WTC11 (cell line): ENCODE measurements at regions not wholly inside any gene's neighbourhood (a gene's known extent, or its start where the extent isn't known, plus 50 kb on each side); places are given as distances from the start of the nearest gene placed in this dataset.

ENCODE experiments used
- ATAC-seq: fragments of 200-7000 bp; cut with Tn5 transposase; 2 replicates; pipeline ENCODE4 v1.10.0; 2021; ENCODE audit warnings: mild to moderate bottlenecking, moderate library complexity
- CTCF ChIA-PET: fragments of 300-600 bp; sonication (Branson Sonifier 250); formaldehyde crosslinking; loops from one replicate; lab custom pipeline; 2021; ENCODE audit warnings: antibody characterized with exemption; lab: Charles Lee
- POLR2A ChIA-PET: fragments of 350-600 bp; sonication (Branson Sonifier 250); formaldehyde crosslinking; loops from one replicate; lab custom pipeline; 2021; ENCODE audit warnings: antibody characterized with exemption; lab: Charles Lee
- DNase-seq: peaks from one replicate; pipeline ENCODE4 v3.0.0; 2021; ENCODE audit warnings: low spot score
- H3K27ac Mint-ChIP-seq: 2 replicates; pipeline ENCODE4 v1.8.0; 2021; ENCODE audit warnings: mixed read lengths
- H3K27me3 Mint-ChIP-seq: 2 replicates; pipeline ENCODE4 v1.8.0; 2021; ENCODE audit warnings: low read depth, mild to moderate bottlenecking, moderate library complexity, mixed read lengths
- H3K36me3 Mint-ChIP-seq: 2 replicates; pipeline ENCODE4 v1.8.0; 2021; ENCODE audit warnings: mixed read lengths
- H3K4me1 Mint-ChIP-seq: 2 replicates; pipeline ENCODE4 v1.8.0; 2022; ENCODE audit warnings: mixed read lengths
- H3K4me3 Mint-ChIP-seq: 2 replicates; pipeline ENCODE4 v1.8.0; 2021; ENCODE audit warnings: mild to moderate bottlenecking, moderate library complexity, mixed read lengths
- H3K9me3 Mint-ChIP-seq: 2 replicates; pipeline ENCODE4 v1.8.0; 2021; ENCODE audit warnings: mixed read lengths
- ATF3 ChIP-seq: sonication (generic); formaldehyde crosslinking; conservative IDR thresholded peaks from 2 replicates; pipeline ENCODE4 v1.8.1; 2022; ENCODE audit warnings: mild to moderate bottlenecking, missing genetic modification reagents
- CBFB ChIP-seq: sonication (generic); formaldehyde crosslinking; IDR thresholded peaks from 2 replicates; pipeline ENCODE4 v1.8.1; 2022; ENCODE audit warnings: mild to moderate bottlenecking, low read depth, missing genetic modification reagents
- ESRRA ChIP-seq: sonication (generic); formaldehyde crosslinking; IDR thresholded peaks from 2 replicates; pipeline ENCODE4 v1.8.1; 2022; ENCODE audit warnings: mild to moderate bottlenecking, missing genetic modification reagents, borderline replicate concordance
- FOXJ3 ChIP-seq: sonication (generic); formaldehyde crosslinking; IDR thresholded peaks from 2 replicates; pipeline ENCODE4 v1.9.0; 2021; ENCODE audit warnings: missing genetic modification reagents, mild to moderate bottlenecking, borderline replicate concordance
- IRF1 ChIP-seq: sonication (generic); formaldehyde crosslinking; IDR thresholded peaks from 2 replicates; pipeline ENCODE4 v1.8.0; 2023; ENCODE audit warnings: missing genetic modification reagents
- KAT7 ChIP-seq: sonication (generic); formaldehyde crosslinking; IDR thresholded peaks from 2 replicates; pipeline ENCODE4 v1.8.1; 2023; ENCODE audit warnings: missing genetic modification reagents, mild to moderate bottlenecking, borderline replicate concordance
- MLX ChIP-seq: sonication (generic); formaldehyde crosslinking; IDR thresholded peaks from 2 replicates; pipeline ENCODE4 v1.8.1; 2023; ENCODE audit warnings: mild to moderate bottlenecking, missing genetic modification reagents, moderate library complexity
- NR1H2 ChIP-seq: sonication (generic); formaldehyde crosslinking; IDR thresholded peaks from 2 replicates; pipeline ENCODE4 v1.9.0; 2021; ENCODE audit warnings: mild to moderate bottlenecking, moderate library complexity, missing genetic modification reagents
- NR2C2 ChIP-seq: sonication (generic); formaldehyde crosslinking; IDR thresholded peaks from 2 replicates; pipeline ENCODE4 v1.8.0; 2022; ENCODE audit warnings: mild to moderate bottlenecking, missing genetic modification reagents
- OVOL2 ChIP-seq: fragments of 250-450 bp; sonication (Bioruptor Pico); IDR thresholded peaks from 2 replicates; pipeline ENCODE4 v1.9.0; 2021; ENCODE audit warnings: mild to moderate bottlenecking, borderline replicate concordance
- RELA ChIP-seq: sonication (generic); formaldehyde crosslinking; IDR thresholded peaks from 2 replicates; pipeline ENCODE4 v1.8.1; 2022; ENCODE audit warnings: missing genetic modification reagents, mild to moderate bottlenecking, borderline replicate concordance
- TEAD4 ChIP-seq: sonication (generic); formaldehyde crosslinking; IDR thresholded peaks from 2 replicates; pipeline ENCODE4 v1.8.0; 2022; ENCODE audit warnings: mild to moderate bottlenecking, missing genetic modification reagents
- ZNF121 ChIP-seq: sonication (generic); formaldehyde crosslinking; IDR thresholded peaks from 2 replicates; pipeline ENCODE4 v1.8.0; 2023; ENCODE audit warnings: missing genetic modification reagents
- ZNF232 ChIP-seq: sonication (generic); formaldehyde crosslinking; IDR thresholded peaks from 2 replicates; pipeline ENCODE4 v1.8.0; 2022; ENCODE audit warnings: mild to moderate bottlenecking, missing genetic modification reagents
- ZNF281 ChIP-seq: sonication (generic); formaldehyde crosslinking; IDR thresholded peaks from 2 replicates; pipeline ENCODE4 v1.8.0; 2023; ENCODE audit warnings: mild to moderate bottlenecking, missing genetic modification reagents
- ZNF425 ChIP-seq: fragments of 250-450 bp; sonication (Bioruptor Pico); conservative IDR thresholded peaks from 2 replicates; pipeline ENCODE4 v1.9.0; 2021; ENCODE audit warnings: mild to moderate bottlenecking
- ZNF512 ChIP-seq: sonication (generic); formaldehyde crosslinking; IDR thresholded peaks from 2 replicates; pipeline ENCODE4 v1.8.1; 2022; ENCODE audit warnings: missing genetic modification reagents, borderline replicate concordance
- ZNF532 ChIP-seq: fragments of 250-450 bp; sonication (Bioruptor Pico); IDR thresholded peaks from 2 replicates; pipeline ENCODE4 v1.9.0; 2021; ENCODE audit warnings: mild to moderate bottlenecking, borderline replicate concordance
- ZNF671 ChIP-seq: fragments of 250-450 bp; sonication (Bioruptor Pico); IDR thresholded peaks from 2 replicates; pipeline ENCODE4 v1.8.0; 2021; ENCODE audit warnings: mild to moderate bottlenecking

GRCh38 chr9:80804873-80805272 is 884.5 kb downstream of the TLE1 start:
- ChIA-PET CTCF (no interaction called here), POLR2A (no interaction called here)
- Mint-ChIP-seq H3K36me3 (no peaks in the 10 kb centered on the region), H3K27ac (no peak overlapping the region), H3K4me1 (peaks cover 6% of the 10 kb centered on the region; the same call in 1 of the 2 replicates), H3K9me3 (peaks cover 10% of the 10 kb centered on the region), H3K27me3 (no peaks in the 10 kb centered on the region), H3K4me3 (no peak overlapping the region)
- ATAC-seq (no peak), DNase-seq (no peak)
- no peak for TF ChIP-seq RELA (CRISPR knock-in tag)
- TF ChIP-seq ZNF532 (CRISPR knock-in tag): no peak
- TF ChIP-seq TEAD4 (CRISPR knock-in tag): no peak
- no peak for TF ChIP-seq ZNF671
- no peak for TF ChIP-seq ZNF121
- no peak for TF ChIP-seq ATF3 (CRISPR knock-in tag)
- TF ChIP-seq ZNF232 (CRISPR knock-in tag): no peak
- no peak for TF ChIP-seq NR2C2 (CRISPR knock-in tag)
- no peak for TF ChIP-seq NR1H2 (CRISPR knock-in tag)
- TF ChIP-seq ZNF425: no peak
- no peak for TF ChIP-seq IRF1 (CRISPR knock-in tag)

GRCh38 chr9:80797831-80798688 is 891.3 kb downstream of the TLE1 start:
- DNase-seq: no peak
- no peaks in the 10 kb centered on the region for H3K36me3 Mint-ChIP-seq
- H3K4me1 Mint-ChIP-seq: peaks cover 19% of the 10 kb centered on the region
- no peak overlapping the region for H3K27ac Mint-ChIP-seq
- peaks cover 10% of the 10 kb centered on the region for H3K9me3 Mint-ChIP-seq
- H3K4me3 Mint-ChIP-seq: no peak overlapping the region
- no peak for ATAC-seq
- ChIA-PET CTCF (no interaction called here), POLR2A (no interaction called here)
- no peaks in the 10 kb centered on the region for H3K27me3 Mint-ChIP-seq
- TF ChIP-seq ESRRA (CRISPR knock-in tag): no peak
- TF ChIP-seq FOXJ3 (CRISPR knock-in tag): no peak
- no peak for TF ChIP-seq CBFB (CRISPR knock-in tag)
- no peak for TF ChIP-seq MLX (CRISPR knock-in tag)
- TF ChIP-seq ATF3 (CRISPR knock-in tag): no peak
- no peak for TF ChIP-seq ZNF512 (CRISPR knock-in tag)
- TF ChIP-seq ZNF281 (CRISPR knock-in tag): no peak
- TF ChIP-seq KAT7 (CRISPR knock-in tag): no peak
- TF ChIP-seq OVOL2: no peak
